ENCODE measurements at regions not wholly inside any gene's neighbourhood (a gene's known extent, or its start where the extent isn't known, plus 50 kb on each side); places are given as distances from the start of the nearest gene placed in this dataset.

- Histone ChIP-seq H3K27me3 (ENCODE audit: control insufficient read depth, insufficient read depth, low read length) (no peaks in the 10 kb centered on the region), H3K9me3 (ENCODE audit: control insufficient read depth, insufficient read depth, low read length) (no peaks in the 10 kb centered on the region), H2BK20ac (ENCODE audit: low read depth, low read length) (no peak overlapping the region), H2BK120ac (ENCODE audit: low read depth, low read length) (no peak overlapping the region), H4K20me1 (ENCODE audit: insufficient read depth, low read length) (no peaks in the 10 kb centered on the region), H2AK9ac (replicated peaks; ENCODE audit: low read depth, low read length, poor library complexity) (no peak overlapping the region), H3K23ac (ENCODE audit: low read depth, low read length) (no peak overlapping the region), H3K9me1 (ENCODE audit: insufficient read depth, low read length) (no peaks in the 10 kb centered on the region), H3K36me3 (ENCODE audit: control insufficient read depth, insufficient read depth, low read length) (no peaks in the 10 kb centered on the region), H3K14ac (replicated peaks; ENCODE audit: low read depth, low read length) (no peak overlapping the region), H3K79me1 (ENCODE audit: low read depth in 1 of 2, low read length in 2 of 2) (no peaks in the 10 kb centered on the region), H3K4me2 (ENCODE audit: low read depth, low read length) (no peak overlapping the region), H2AFZ (replicated peaks; ENCODE audit: low read length, poor library complexity) (no peak overlapping the region), H3K4me1 (ENCODE audit: control insufficient read depth, insufficient read depth, low read length) (no peaks in the 10 kb centered on the region), H3K9ac (ENCODE audit: low read depth, low read length) (no peak overlapping the region), H2BK15ac (ENCODE audit: low read depth, low read length) (no peak overlapping the region), H2BK5ac (ENCODE audit: low read depth, low read length, poor library complexity, severe bottlenecking) (no peak overlapping the region), H4K5ac (ENCODE audit: low read depth, low read length) (no peak overlapping the region), H3K56ac (ENCODE audit: extremely low read depth, insufficient read depth, low read length) (no peak overlapping the region), H2AK5ac (ENCODE audit: low read depth, low read length) (no peak overlapping the region), H3K4ac (ENCODE audit: low read depth, low read length) (no peak overlapping the region), H4K91ac (ENCODE audit: insufficient read depth, low read depth, low read length) (no peak overlapping the region), H3K27ac (ENCODE audit: insufficient read depth, low read length) (no peak overlapping the region), H3K18ac (ENCODE audit: low read depth, low read length) (no peak overlapping the region), H3K4me3 (ENCODE audit: insufficient read depth, low read depth, low read length) (no peak overlapping the region), H4K8ac (ENCODE audit: low read depth in 2 of 2, low read length in 2 of 2) (no peak overlapping the region)
- intact Hi-C loops (cut with micrococcal nuclease) = no loop called here
- ATAC-seq (ENCODE audit: low read depth) = no peak
- DNase-seq = no peak
- ChIA-PET CTCF (no interaction called here), POLR2A (ENCODE audit: unreplicated experiment) (no interaction called here)
- WGBS, 2 experiments (ENCODE audit: extremely low coverage in 2 of 2, insufficient read length in 1 of 2) = no CpG with 5 or more reads among the region's 2 CpGs
- no TSS peak for BruUV-seq (replicated peaks)
- dilution Hi-C loops (cut with HindIII; ENCODE audit: low sequenced_read_pairs, unreplicated experiment) = no loop called here
- in situ Hi-C loops (cut with MboI; ENCODE audit: low sequenced_read_pairs) = no loop called here
- TF ChIP-seq CHD1 (IDR thresholded peaks at IDR 0.05; ENCODE audit: low read depth, low read length) (no peak), RCOR1 (IDR thresholded peaks at IDR 0.05; ENCODE audit: insufficient replicate concordance, low read length) (no peak), MXI1 (IDR thresholded peaks at IDR 0.05; ENCODE audit: borderline replicate concordance, low read depth, low read length) (no peak), MAFK (IDR thresholded peaks at IDR 0.05; ENCODE audit: low read depth, low read length) (no peak), BHLHE40 (IDR thresholded peaks at IDR 0.05; ENCODE audit: low read depth, low read length) (no peak), CTCF (conservative IDR thresholded peaks at IDR 0.05; ENCODE audit: low read depth, low read length) (no peak), ELK1 (IDR thresholded peaks at IDR 0.05; ENCODE audit: borderline replicate concordance, low read depth, low read length) (no peak), SMC3 (IDR thresholded peaks at IDR 0.05; ENCODE audit: low read depth, low read length) (no peak), POLR2A (IDR thresholded peaks at IDR 0.05; ENCODE audit: low read depth, low read length) (no peak), FOS (IDR thresholded peaks at IDR 0.05; ENCODE audit: low read depth, low read length) (no peak), CEBPB (IDR thresholded peaks at IDR 0.05; ENCODE audit: low read depth, low read length) (no peak), MAZ (IDR thresholded peaks at IDR 0.05; ENCODE audit: borderline replicate concordance, low read depth, low read length) (no peak)
Observed at GRCh38 chr2:77664491-77664890, 142.3 kb upstream of the LRRTM4 start.

Measured in IMR-90 (cell line).